Heart right ventricle (tissue), 16 donors: ENCODE measurements at regions not wholly inside any gene's neighbourhood (a gene's known extent, or its start where the extent isn't known, plus 50 kb on each side); places are given as distances from the start of the nearest gene placed in this dataset.

Experiments used
- ATAC-seq, 8 donors: fragments of 200-7000 bp; cut with Tn5 transposase; one replicate each; pipeline ENCODE4 v1.9.1; 2020; ENCODE audit warnings: mild to moderate bottlenecking in 8 of 8, moderate library complexity in 8 of 8, moderate number of reproducible peaks in 1 of 8
- DNase-seq, 2 donors: peaks; one replicate each; pipeline ENCODE4 v3.0.0-alpha.2; 2020
- H3K27ac ChIP-seq, 10 donors: fragments of 200-600 bp; sonication (generic) in 2 of 10; one replicate each; pipeline versions ENCODE4 v1.5.0 to v1.8.0; 2020 to 2022; ENCODE audit warnings: mild to moderate bottlenecking in 3 of 10
- H3K27me3 ChIP-seq, 7 donors: fragments of 200-600 bp; one replicate each; pipeline ENCODE4 v1.8.0; 2021 to 2022; ENCODE audit warnings: mild to moderate bottlenecking in 2 of 7
- H3K36me3 ChIP-seq, 9 donors: fragments of 200-600 bp; sonication (generic) in 1 of 9; one replicate each; pipeline versions ENCODE4 v1.5.0 to v1.8.0; 2020 to 2022; ENCODE audit warnings: mild to moderate bottlenecking in 2 of 9
- H3K4me1 ChIP-seq, 9 donors: fragments of 200-600 bp; sonication (generic) in 1 of 9; one replicate each; pipeline versions ENCODE4 v1.5.0 to v1.8.0; 2020 to 2022; ENCODE audit warnings: mild to moderate bottlenecking in 4 of 9
- H3K4me3 ChIP-seq, 10 donors: fragments of 200-600 bp; sonication (generic) in 2 of 10; one replicate each; pipeline versions ENCODE4 v1.5.0 to v1.8.0; 2020 to 2022; ENCODE audit warnings: mild to moderate bottlenecking in 7 of 10, moderate library complexity in 2 of 10
- H3K9me3 ChIP-seq, 11 donors: fragments of 200-600 bp in 10 of 11; sonication (generic) in 2 of 11; one replicate each; pipeline versions ENCODE4 v1.5.0 to v1.8.0; 2013 to 2022; ENCODE audit warnings: mild to moderate bottlenecking in 2 of 11, control low read depth in 1 of 11, moderate library complexity in 1 of 11
- WGBS, 2 donors: extraction: QIAGEN DNeasy Blood & Tissue Kit; methylation state at CpG; one replicate each; pipeline ENCODE4 v1.1.7; 2013; ENCODE audit warnings: inconsistent platforms in 1 of 2; 5-methylcytosine and 5-hydroxymethylcytosine counted together
- intact Hi-C, 10 donors: fragments of 100-400 bp; cut with DNase I; formaldehyde crosslinking; loops; one replicate each; pipeline versions ENCODE4 v1.11.1 to v1.14.2; 2022
- TF ChIP-seq, protein P1 (sequence below), 9 donors: fragments of 200-600 bp; sonication (generic) in 2 of 9; IDR thresholded peaks; one replicate each; pipeline versions ENCODE4 v1.5.0 to v1.8.0; 2021 to 2022; ENCODE audit warnings: antibody characterized with exemption in 9 of 9, mild to moderate bottlenecking in 5 of 9, moderate library complexity in 1 of 9
- donor health status: Arrhythmogenic right ventricular cardiomyopathy.
- donor health status: ischemic (EF 13 %, LVEDD 7.1; RV severe dilation, severe dysfunction).
- donor health status: healthy with polysubstance abuse.
- donor health status: DM: no; HTN: yes; CAD: no.
- donor health status: DM: no; HTN: no; CAD: no.
- donor health status: ischemic (EF 25% LVEDD 6.9; RV normal size, moderate dysfunction).
- donor health status: ischemic (EF 25% LVEDD 5.7; RV mildly dilated, moderate dysfunction).
- donor health status: healthy.
- donor health status: DM: yes; HTN: yes; CAD: no.
- donor health status: Ischemic cardiomyopathy.
- donor health status: ischemic (EF 35%, LVEDD 5.7; RV mildly dilated, moderate dysfunction).
- donor health status: nonischemic (EF 11% LVEDD 7.7; RV severe dilation, severe dysfunction).
- donor health status: DM: yes; HTN: yes; CAD: no.
- donor health status: PGD.
- donor health status: ischemic (EF 29% LVEDD 5.4; RV normal size, mild dysfunction).
- donor health status: nonischemic (EF 23%, LVEDD 6.1; RV moderate dilation, normal function).

DNA sequence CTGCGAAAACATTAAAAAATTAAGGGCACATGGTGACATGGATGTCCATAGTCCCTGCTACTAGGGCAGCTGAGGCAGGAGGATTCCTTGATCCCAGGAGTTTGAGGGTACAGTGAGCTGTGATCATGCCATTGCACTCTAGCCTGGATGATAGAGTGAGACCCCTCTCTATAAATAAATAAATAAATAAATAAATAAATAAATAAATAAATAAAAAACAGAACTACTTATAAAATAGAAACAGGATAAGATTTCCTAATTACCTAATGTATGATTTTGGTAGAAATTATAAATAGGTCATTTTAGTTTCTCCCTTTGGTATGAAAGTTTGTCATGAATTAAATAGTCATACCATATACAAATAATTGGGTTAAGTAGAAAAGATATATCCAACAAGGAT lies 916.2 kb downstream of the GRIK2 start:
- H3K4me1 ChIP-seq, result no peaks in the 10 kb centered on the region
- WGBS, 2 donors, result 92 to 100% methylated on average over 1 of the region's 1 CpG
- ATAC-seq (no peak), DNase-seq (no peak)
- peaks cover 0 to 43% (median 5%) of the 10 kb centered on the region in 11 donors for H3K9me3 ChIP-seq
- TF ChIP-seq, protein P1, sequence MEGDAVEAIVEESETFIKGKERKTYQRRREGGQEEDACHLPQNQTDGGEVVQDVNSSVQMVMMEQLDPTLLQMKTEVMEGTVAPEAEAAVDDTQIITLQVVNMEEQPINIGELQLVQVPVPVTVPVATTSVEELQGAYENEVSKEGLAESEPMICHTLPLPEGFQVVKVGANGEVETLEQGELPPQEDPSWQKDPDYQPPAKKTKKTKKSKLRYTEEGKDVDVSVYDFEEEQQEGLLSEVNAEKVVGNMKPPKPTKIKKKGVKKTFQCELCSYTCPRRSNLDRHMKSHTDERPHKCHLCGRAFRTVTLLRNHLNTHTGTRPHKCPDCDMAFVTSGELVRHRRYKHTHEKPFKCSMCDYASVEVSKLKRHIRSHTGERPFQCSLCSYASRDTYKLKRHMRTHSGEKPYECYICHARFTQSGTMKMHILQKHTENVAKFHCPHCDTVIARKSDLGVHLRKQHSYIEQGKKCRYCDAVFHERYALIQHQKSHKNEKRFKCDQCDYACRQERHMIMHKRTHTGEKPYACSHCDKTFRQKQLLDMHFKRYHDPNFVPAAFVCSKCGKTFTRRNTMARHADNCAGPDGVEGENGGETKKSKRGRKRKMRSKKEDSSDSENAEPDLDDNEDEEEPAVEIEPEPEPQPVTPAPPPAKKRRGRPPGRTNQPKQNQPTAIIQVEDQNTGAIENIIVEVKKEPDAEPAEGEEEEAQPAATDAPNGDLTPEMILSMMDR (IDR thresholded peaks at IDR 0.05), result no peak
- no peak overlapping the region for H3K4me3 ChIP-seq
- H3K36me3 ChIP-seq, result no peaks in the 10 kb centered on the region
- H3K27ac ChIP-seq, result no peak overlapping the region
- no peaks in the 10 kb centered on the region for H3K27me3 ChIP-seq
- intact Hi-C loops, result loop anchor here in 1 of 10 donors (1.0 kb wide), 1 partner anchor 9 kb away; no protein-coding TSS in a partner anchor

DNA sequence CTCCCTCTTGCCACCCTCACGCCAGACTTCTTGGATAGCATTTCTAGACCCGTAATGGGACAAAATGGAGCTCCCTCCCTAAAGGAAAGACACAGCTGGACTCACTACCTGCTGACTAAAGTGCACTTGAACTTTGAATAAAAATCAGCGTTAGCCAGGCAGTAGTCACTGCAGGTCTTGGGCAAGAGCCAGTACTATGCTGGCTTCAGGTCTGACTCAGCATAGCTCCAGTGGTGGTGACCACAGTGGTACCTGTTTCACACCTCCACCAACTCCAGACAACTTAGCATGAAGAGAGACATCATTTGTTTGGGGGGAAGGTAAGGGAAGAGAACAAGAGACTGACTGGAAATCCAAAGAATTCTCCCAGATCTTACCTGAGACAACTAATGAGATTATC lies 906.8 kb downstream of the GRIK2 start:
- no peak overlapping the region for H3K27ac ChIP-seq
- ATAC-seq (no peak), DNase-seq (no peak)
- WGBS, 2 donors, result 75 to 80% methylated on average over 3 of the region's 3 CpGs
- peaks cover 0 to 13% (median 0%) of the 10 kb centered on the region in 11 donors for H3K9me3 ChIP-seq
- H3K4me1 ChIP-seq, result no peaks in the 10 kb centered on the region
- no peaks in the 10 kb centered on the region for H3K36me3 ChIP-seq
- intact Hi-C loops, result no loop called here
- H3K27me3 ChIP-seq, result no peaks in the 10 kb centered on the region
- TF ChIP-seq, protein P1 (IDR thresholded peaks at IDR 0.05), result no peak
- H3K4me3 ChIP-seq, result no peak overlapping the region

DNA sequence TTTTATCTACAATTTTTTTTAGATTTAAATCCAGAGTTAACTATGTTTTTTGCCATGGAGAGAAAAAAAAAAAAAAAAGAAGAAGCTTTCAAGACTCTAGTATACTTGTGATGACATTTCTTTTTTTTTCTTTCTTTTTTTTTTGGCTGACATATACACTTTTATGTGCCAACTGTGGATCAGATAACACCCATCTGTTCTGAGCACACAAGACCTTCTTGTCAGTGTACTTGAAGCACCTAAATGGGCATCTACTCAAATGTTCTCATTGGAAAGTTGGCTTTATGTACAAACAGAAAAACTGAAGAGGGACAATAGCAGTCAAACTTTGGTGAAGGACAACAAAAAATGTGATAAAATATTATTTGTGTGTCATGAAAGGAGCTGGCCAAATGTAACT lies 904.5 kb downstream of the GRIK2 start:
- TF ChIP-seq, protein P1 (IDR thresholded peaks at IDR 0.05), result no peak
- intact Hi-C loops, result no loop called here

More for the DNA sequence above, 904.5 kb downstream of the GRIK2 start:
- DNase-seq (no peak), ATAC-seq (no peak)
- H3K27ac ChIP-seq, result no peak overlapping the region
- no peaks in the 10 kb centered on the region for H3K27me3 ChIP-seq
- H3K36me3 ChIP-seq, result no peaks in the 10 kb centered on the region
- H3K4me3 ChIP-seq, result no peak overlapping the region
- no peaks in the 10 kb centered on the region for H3K4me1 ChIP-seq
- peaks cover 0 to 6% (median 0%) of the 10 kb centered on the region in 11 donors for H3K9me3 ChIP-seq
